ENCODE measurements at regions not wholly inside any gene's neighbourhood (a gene's known extent, or its start where the extent isn't known, plus 50 kb on each side); places are given as distances from the start of the nearest gene placed in this dataset.

DNA sequence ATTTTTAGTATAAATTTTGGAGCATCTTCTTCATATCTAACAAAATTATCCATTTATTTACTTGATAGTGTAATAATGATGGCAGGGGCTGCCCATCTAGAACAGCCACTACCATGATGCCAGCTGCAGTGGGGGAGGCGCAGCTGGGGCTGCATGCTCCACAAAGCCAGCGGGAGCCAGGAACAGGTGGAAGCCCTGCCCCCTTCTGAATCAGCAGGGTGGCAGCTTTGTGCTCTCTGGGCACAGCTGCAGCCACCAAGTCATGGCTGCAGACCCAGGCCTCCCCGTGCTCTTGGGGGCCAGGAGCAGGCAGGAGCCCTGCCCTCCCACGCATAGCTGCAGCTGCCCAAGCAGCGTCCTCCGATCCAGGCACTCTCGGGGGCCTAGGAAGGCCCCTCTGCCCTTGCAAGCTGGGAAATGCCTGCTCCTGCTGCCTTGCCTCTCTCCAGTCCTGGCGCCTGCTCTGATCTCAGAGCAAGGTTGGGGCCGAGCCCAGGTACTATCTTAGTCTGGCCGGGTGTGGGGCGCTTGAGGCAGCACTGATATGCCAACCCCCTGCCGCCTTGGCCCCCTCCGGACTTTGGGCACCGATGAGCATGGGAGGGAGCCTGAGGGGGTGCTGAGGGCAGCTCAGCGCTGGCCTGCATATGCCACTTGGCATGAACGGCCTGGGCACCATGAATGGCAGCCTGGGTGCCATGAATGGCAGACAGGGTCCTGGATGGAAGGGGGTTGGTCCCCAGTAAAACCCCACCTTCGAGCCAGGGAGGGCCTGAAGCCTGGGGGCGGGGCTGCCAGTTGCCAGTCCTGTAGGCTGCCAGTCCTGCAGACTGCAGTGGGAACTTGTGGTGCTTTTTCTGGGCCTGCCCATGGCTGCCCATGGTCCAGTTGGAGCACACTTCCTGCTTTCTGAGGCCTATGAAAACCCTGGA, 1110.8 kb upstream of the POT1 start:
- TF ChIP-seq, protein P1, sequence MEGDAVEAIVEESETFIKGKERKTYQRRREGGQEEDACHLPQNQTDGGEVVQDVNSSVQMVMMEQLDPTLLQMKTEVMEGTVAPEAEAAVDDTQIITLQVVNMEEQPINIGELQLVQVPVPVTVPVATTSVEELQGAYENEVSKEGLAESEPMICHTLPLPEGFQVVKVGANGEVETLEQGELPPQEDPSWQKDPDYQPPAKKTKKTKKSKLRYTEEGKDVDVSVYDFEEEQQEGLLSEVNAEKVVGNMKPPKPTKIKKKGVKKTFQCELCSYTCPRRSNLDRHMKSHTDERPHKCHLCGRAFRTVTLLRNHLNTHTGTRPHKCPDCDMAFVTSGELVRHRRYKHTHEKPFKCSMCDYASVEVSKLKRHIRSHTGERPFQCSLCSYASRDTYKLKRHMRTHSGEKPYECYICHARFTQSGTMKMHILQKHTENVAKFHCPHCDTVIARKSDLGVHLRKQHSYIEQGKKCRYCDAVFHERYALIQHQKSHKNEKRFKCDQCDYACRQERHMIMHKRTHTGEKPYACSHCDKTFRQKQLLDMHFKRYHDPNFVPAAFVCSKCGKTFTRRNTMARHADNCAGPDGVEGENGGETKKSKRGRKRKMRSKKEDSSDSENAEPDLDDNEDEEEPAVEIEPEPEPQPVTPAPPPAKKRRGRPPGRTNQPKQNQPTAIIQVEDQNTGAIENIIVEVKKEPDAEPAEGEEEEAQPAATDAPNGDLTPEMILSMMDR (optimal IDR thresholded peaks at IDR 0.05 in 1 of 3, IDR thresholded peaks at IDR 0.05 in 1 of 3, conservative IDR thresholded peaks at IDR 0.05 in 1 of 3; ENCODE audit: extremely low read depth in 1 of 3, insufficient read depth in 2 of 3, low read length in 3 of 3): no peak
- TF ChIP-seq EZH2 (IDR thresholded peaks at IDR 0.05; ENCODE audit: low read length): no peak

Data from keratinocyte (primary cell).